OCI-LY1 (cell line): ENCODE measurements at regions not wholly inside any gene's neighbourhood (a gene's known extent, or its start where the extent isn't known, plus 50 kb on each side); places are given as distances from the start of the nearest gene placed in this dataset.
"Not testable (repeated sequence)": the region's sequence is repeated elsewhere in the genome, so short reads cannot be mapped to it uniquely, and the experiment has no call there.

Experiments
- CTCF ChIP-seq: fragments of 200-600 bp; sonication (generic), shearing (Covaris generic); IDR thresholded peaks from 2 replicates; pipeline ENCODE4 v1.5.1; 2017; ENCODE audit warnings: mild to moderate bottlenecking, antibody characterized with exemption, low read length, moderate library complexity, mixed read lengths
- EZH2 ChIP-seq: fragments of 200-600 bp; sonication (generic), shearing (Covaris generic); IDR thresholded peaks from 2 replicates; pipeline ENCODE4 v1.8.0; 2017; ENCODE audit warnings: borderline replicate concordance, mixed run types, mild to moderate bottlenecking, antibody characterized with exemption, low read length, moderate library complexity, mixed read lengths

DNA sequence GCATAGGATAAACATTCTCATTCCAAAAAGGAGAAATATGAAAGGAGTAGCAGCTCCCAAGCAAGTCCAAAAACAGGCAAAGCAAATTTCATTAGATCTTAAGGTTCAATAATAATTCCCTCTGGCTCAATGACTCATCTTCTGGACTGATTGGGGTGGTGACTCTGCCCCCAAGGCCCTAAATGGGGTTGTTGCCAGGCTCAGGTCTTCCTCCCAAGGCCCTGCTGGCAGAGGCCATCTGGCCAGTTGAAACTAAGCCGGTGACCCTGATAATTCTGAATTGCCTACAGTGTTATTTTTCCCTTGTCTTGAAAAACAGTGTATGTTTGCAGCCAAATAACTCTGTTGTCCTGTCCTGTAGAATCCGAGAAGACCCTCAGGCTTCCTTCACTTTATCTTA lies 484.7 kb upstream of the ZNF337 start:
- not testable (repeated sequence) for TF ChIP-seq EZH2, CTCF
